Muscle of arm (tissue), 1 donor: ENCODE measurements at regions not wholly inside any gene's neighbourhood (a gene's known extent, or its start where the extent isn't known, plus 50 kb on each side); places are given as distances from the start of the nearest gene placed in this dataset.

Experiments used
- DNase-seq: peaks from one replicate; pipeline ENCODE4 v3.0.0-alpha.2; 2013

DNA sequence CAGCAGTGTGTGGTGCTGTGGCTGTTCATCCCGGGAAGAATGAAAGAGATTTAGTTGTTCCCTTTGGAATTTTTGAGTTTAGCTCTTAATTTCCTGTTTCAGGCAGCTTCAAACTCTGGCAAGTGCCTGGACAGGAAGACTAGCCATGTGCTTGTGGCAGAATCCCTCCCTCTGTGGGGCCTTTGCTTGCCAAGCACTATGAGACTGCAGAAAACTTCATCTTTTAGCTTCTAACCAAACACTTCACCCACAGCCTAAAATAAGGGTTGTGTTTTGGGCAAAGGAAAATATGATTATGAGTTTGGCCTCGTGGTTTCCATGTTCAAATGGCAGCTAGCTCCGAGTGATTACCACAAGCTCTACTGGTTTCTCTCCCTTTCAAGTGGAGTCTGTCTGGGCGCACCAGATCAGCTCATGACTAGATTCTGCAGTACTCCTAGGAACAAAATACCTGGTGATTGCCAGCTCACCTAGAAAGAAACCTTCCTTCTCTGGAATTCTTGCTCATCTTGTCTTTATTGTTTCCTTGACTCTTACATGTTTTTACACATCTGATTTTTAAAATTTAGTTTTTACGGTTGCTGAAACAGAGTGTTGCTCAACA lies 707.5 kb downstream of the SLITRK6 start:
- DNase-seq, result no peak

DNA sequence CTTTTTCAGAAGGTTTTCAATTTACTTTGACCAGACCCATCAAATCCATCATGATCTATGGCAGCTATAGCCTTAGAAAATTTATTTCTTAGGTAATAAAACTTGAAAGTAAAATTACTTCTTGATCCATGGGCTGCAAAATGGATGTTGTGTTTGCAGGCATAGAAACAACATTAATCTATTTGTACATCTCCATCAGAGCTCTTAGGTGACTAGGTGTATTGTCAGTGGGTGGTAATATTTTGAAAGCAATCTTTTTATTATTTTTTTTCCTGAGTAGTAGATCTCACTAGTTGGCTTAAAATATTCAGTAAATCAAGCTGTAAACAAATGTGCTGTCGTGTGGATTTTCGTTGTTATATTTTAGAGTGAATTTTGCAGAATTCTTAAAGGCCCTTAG lies 710.0 kb downstream of the SLITRK6 start:
- no peak for DNase-seq

DNA sequence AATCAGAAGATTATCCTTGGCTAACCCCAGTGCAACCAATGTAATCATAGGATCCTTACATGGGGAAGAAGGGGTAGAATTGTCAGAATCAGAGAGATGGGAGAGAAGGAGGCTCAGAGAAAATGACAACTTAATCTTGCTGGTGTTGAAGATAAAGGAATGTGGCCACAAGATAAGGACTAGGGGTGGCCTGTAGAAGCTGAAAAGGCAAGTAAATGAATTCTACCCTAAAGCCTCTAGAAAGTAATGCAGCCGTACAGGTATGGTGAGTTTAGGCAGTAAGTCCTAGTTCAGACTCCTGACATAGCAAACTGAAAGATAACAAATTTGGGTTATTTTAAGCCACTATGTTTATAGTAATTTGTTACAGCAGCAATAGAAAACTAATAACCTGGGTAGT lies 718.5 kb downstream of the SLITRK6 start:
- no peak for DNase-seq

DNA sequence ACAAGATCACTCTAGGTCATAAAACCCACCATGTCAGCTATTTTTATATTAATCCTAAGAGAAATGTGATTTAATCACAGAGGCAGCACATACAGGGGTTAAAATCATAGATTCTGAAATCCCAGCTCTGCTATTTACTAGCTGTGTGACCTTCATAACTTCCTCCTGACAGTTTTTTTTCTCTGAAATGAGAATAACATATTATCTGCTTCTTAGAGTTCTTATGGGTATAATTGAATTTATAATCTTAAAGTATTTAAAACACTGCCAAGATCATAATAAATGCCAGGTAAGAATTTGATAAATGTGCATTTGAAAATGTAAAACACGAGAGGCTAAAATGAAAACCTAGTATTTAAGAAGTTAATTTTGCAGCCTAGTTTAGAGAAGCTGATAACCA lies 722.9 kb downstream of the SLITRK6 start:
- no peak for DNase-seq

DNA sequence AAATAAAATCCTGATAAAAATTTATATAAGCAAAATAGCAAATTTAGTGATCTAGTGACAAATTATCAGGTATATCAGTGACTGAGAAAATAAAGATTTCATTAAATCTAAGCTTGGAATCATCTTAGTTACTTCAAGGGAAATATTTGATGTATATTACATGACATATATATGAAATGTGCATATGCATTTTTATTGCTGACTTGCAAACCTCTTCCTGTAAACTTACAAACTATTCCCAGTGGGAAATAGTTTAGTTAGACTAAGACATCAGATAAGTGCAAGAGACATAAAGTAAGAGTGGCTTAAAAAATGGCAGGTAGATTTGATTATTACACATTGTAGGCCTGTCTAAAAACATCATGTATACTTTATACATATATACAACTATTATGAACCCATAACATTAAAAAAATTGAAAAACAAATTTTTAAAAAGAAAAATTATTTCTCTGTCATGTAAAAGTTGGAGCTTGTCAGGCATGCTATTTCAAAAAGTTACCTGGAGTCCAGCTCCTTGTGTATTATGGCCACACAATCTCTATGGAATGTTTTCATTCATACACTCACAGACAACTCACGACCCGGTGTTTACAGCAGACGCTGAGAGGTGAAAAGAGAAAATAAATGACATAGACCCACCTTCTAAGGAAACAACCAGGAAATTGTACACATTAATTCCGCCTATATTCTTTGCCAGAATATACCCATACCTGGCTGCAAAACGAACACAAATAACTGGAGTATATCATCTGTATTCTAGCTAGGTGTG lies 724.5 kb downstream of the SLITRK6 start:
- no peak for DNase-seq

DNA sequence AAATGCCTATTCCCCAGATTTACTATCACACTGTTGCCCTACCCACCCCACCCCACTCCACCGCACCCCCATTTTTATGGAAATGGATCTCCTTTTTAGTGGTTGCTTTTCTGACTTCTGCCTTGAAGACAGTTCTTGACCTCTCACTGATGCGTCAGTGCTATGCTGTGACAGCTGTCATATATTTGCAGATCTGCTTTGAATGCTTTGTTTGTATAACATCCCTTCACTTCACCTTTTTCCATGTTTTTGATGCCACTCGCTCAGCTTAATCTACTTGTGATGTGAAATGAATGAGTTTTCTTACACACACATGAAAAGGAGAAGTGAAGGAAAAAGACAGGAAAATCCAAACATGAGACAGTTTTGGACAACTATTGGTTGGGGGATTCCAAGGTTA lies 731.0 kb downstream of the SLITRK6 start:
- DNase-seq, result no peak

DNA sequence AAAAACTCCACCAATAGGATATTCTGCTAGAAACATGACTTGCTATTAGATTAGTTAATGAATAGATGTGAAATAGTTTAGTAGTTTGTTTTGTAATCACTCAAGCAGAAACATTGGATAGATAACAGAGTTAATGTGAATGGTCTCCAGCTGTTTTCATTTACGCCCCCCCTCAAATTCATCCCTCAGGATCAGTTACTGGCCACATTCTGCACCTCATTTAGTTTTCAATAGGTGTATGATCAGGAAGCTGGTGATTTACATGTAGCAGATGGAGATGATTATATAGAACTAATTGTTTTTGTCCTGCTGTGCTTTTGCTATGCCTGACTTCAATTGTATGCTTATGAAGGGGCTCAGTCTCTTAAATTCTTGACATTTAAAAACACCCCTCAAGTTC lies 759.0 kb downstream of the SLITRK6 start:
- DNase-seq, result no peak

DNA sequence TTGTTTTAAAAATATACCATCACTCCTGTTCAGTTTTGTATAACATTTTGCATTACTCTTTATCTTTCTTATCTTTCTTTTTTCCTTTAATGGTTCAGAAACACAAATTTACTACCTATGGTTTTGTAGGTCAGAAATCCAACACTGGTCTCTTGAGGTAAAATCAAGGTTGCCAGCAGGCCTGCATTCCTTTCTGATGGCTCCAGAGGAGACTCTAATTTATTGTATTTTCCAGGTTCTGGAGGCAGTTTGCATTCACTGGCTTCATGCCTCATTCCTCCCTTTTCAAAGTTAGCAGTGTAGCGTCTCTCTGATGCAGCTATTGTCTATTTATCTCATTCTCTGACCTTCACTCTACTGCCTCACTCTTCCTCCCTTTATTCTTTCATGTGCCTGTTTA lies 767.4 kb downstream of the SLITRK6 start:
- peak; percentile 4 for DNase-seq

DNA sequence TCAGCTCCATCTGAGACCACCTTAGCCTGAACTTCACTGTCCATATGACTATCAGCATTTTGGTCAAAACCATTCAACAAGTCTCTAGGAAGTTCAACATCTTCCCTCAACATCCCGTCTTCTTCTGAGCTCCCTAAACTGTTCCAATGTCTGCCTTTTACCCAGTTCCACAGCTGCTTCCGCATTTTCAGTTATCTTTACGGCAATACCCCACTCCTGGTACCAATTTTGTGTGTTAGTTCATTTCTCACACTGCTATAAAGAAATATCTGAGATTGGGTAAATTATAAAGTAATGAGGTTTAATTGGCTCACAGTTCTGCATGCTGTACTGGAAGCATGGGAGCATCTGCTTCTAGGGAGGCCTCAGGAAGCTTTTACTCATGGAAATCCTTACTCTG lies 771.2 kb downstream of the SLITRK6 start:
- no peak for DNase-seq

DNA sequence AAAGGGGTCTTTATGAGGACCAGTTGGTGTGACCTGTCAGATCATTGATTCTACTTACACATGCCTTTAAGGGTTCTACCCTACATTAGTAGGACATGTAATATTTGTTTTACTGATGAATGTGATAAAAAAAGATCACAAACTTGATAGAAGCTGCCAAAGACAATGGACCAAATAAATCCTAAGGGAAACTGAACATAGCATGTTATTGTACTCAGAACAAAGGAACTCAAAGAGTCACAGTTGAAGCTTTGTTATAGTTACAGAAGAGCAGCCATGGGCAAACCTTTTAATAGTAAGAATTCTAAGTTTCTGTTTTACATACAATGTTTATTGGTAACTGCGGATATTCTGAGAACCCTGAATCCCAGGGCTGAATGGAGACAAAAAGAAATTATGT lies 780.1 kb downstream of the SLITRK6 start:
- no peak for DNase-seq

DNA sequence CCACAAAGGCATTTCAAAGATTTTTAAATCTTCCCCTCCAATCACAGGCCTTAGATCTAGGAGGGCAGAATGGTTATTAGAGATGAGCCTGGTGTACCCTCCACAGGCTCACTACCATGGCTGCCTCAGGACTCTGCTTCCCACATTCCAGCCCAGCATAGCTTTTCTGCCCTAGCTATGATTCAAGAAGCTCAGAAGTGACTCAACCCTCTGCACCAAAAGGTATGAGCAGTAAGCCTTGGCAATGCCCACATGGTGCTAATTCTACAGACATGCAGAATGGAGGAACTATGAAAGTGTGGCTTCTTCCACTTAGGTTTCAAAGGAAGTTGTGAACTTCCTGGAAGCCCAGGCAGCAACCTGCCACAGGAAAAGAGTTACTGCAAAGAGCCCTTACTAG lies 786.2 kb downstream of the SLITRK6 start:
- DNase-seq, result no peak

DNA sequence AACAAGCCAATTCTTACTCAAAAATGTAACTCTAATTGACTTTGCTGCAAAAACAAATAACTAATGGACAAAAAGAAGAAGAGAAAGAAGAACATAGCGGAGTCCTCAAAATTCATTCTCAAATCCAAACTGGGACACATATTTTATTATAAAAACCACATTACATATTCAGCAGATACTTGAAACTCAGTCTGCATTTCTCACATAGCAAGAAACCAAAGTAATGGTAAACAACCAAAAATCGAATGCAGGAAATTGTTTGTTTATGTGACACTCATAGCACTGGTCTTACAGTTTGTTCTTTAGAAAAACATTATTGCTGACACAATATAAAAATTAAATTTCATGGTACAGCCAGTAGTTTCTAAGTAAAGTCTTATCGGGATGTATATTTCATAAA lies 789.8 kb downstream of the SLITRK6 start:
- DNase-seq, result no peak

DNA sequence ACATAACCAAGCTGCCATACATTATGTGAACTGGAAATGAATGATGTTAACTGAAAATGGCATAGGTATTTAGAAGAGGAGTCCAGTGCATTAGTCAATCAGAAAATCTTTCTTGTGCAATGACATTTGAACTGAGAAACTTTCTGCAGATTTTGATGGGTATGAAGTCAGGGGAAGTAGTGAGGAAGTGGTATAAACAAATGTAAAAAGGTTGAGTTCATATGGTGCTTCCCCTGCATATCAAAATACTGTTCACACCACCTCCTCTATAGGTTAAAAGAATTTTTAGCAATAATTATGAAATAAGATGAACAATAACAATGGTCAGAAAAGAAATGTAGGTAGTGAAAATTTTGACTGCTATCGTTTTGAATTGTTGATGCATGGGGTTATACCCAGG lies 800.0 kb downstream of the SLITRK6 start:
- no peak for DNase-seq

DNA sequence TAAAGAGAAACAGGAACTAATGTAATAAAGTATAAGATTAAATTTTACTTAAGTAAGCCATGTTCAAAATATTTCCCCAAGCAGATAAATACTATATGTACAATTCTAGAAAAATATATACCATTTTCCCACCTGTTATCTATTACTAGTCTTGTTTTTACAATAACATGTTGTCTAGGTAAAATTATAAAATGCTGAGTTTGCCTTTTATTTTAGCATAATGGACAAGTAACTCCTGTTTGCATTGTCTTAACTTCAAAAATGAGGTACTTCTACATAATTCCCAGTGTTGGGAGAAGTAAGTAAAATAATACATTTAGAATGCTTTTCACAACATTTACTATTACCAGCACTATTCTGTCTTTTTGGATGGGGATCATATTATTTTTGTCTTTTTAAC lies 800.5 kb downstream of the SLITRK6 start:
- DNase-seq, result no peak

DNA sequence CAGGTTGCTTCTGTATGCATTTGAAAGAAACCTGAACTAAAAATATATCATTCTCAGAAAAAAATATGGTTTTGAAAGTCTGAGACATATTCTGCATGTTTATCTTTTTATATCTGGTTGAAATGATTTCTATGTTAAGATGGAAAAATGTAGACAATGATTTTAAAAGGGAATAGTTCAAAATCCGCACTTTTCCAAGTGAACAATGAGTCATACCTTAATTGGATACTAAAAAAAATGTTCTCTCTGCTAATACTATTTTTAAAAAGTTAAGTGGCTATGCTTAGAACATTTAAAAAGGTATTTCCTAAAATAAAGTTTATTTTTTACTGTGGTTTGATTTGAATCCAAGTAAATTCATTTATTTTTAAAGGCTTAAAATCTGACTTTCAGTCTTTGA lies 801.4 kb downstream of the SLITRK6 start:
- DNase-seq, result no peak

DNA sequence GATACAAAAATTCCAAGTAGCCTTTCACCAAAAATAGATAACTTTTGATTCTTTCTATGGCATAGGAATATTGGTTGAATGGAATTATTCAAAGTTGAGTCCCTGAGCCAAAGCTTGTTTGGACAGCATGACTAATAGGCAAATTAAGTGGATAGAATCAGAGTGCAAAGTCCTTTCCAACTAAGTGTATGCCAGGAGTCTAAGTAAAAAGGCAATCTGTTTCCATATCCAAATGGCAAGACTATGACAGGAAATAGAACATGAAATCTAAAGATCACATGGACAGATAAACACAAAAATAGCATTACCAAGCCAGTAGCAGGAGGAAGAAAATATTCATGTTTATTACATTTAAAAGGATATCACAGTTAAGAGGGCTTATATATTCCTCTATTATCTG lies 804.6 kb downstream of the SLITRK6 start:
- DNase-seq, result no peak

DNA sequence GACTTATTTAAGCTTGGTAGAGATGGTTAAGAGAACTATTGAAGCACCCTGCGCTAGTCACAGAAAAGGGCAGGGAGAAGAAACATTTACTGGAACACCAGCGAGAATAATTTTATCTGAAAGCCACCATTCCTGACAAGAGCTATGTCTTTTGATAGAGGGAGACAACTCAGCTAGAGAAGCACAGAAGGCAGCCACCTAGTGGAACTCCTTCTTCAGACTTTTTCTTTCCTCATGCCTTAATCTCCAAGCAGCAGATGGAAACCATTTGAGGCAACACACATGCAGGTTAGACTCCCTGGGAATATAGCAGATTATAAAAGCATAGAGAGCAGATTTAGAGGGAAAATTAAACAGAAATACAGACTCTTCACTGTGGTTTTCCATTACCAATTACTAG lies 813.4 kb downstream of the SLITRK6 start:
- DNase-seq, result no peak

DNA sequence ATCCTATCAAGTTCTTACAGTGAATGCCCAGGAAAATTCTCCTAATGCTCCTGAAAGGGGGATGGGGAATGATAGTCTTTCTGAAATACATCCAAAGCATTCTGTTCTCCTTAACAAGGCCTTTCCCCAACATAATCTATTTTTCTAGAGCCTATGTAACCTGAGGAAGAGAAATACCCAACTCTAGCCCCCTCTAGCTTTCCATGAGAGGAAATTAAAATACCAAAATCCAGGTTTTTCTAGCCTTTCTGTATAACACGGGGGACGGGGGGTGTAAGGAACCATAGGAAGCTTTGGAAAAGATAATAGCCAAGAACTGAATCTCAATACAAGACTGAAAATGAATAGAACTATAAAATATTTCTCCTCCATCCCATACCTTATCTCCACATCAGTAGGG lies 815.9 kb downstream of the SLITRK6 start:
- DNase-seq, result no peak

DNA sequence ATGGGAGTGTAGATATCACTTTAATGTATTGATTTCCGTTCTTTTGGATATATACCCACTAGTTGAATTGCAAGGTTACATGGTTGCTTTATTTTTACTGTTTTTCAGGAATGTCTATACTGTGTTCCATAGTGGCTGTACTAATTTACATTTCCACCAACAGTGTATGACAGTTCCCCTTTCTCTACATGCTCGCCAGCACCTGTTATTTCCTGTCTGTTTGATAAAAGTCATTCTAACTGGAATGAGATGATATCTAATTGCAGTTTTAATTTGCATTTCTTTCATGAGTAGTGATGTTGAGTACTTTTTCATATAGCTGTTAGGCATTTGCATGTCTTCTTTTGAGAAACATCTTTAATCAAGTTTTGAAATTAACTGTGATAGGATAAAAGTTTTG lies 818.6 kb downstream of the SLITRK6 start:
- DNase-seq, result no peak

DNA sequence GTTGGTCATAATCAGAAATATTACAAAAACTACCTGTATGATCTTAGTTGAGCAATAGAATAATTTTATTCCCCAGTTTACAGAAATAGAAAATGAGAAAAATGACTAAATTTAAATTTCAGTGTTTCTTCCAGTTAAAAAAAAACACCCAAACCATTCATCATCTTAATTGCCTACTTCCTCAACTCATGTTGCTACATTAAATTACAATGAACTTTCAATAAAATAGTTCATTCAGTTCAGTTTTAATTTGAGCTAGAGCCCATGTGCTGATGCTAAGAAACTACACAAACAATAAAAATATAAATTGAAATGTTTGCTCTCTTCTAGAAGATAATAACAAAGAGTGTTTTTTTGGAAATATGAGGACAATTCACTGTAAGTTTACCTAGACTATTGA lies 820.4 kb downstream of the SLITRK6 start:
- no peak for DNase-seq

DNA sequence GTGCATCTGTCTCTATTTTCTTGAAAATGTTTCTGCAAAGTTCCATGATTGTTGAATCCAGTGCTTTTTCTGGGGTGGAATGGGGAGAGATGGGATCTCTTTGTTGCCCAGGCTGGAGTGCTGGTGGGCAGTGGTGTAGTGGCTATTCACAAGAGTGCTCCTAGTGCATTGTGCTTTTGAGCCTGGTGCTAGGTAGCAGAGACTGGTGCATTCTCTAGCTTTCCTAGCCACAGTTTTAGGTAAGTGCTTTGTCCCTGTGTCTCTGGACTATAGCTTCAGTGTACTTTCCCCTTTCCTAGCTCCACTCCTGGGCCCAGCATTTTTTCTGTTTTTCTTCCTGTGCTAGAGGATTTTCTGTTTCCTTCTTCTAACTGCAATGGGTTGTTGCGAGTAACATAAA lies 825.6 kb downstream of the SLITRK6 start:
- no peak for DNase-seq

DNA sequence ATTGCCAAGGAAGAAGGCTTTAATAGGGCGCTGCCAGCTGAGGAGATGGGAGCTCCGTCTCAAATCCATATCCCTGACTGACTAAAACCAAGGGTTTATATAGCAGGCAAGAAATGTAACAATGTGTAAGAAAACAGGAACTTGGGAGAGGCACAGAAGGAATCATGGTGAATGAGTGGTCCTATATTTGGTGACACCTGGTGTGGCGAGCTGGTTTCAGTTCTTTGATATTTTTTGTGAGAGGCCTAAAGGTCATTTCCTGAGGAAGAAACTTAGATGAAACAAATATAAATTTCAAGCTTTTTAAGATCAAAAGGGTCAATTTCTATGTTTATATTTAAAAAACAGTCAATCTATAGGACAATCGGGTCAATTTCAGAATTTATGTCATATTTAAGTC lies 826.3 kb downstream of the SLITRK6 start:
- no peak for DNase-seq

DNA sequence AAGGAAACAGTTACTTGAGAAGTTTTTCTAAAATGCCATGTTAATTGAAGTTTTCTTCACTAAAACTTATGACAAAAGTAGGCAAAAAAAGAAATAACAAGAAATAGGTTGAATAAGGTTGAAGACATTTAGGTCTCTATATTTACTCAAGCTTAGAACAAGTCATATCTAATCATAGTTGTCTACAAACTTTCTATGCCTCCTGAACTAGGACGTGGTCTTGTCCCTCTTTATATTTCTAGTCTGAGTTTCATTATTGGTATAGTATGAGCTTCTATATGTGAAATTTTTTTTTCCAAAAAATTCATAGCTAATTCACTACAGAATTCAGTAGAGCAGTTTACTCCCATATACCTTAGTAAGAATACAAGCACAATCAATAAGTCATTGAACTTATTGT lies 836.4 kb downstream of the SLITRK6 start:
- no peak for DNase-seq

DNA sequence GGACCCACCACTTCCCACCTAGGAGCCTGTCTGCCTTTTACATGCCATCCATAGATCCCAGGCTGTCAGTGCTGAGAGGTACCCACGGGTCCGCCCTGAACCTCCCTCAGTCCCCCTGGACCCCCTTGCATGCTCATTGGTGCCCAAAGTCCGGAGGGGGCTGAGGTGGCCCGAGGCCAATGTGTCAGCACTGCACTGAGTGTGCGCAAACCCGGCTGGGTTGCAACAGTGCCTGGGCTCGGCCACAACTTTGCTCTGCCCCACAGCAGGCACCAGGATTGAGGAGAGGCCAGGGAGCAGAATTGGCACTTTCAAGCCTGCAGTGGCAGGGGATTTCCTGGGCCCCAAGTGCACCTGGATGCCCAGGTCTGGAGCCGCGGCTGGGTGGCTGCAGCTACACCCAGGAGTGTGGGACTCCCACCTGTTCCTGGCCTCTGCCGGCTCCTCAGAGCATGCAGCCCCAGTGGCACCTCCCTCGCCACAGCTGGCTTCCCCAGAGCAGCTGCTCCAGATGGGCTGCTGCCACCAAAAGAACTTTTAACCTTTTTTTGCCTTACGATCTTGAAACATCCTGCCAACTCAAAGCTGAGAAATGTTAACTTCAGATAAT lies 837.0 kb downstream of the SLITRK6 start:
- DNase-seq, result no peak
